ENCODE measurements at regions not wholly inside any gene's neighbourhood (a gene's known extent, or its start where the extent isn't known, plus 50 kb on each side); places are given as distances from the start of the nearest gene placed in this dataset.

- H3K4me1 ChIP-seq (ENCODE audit: control insufficient read depth in 5 of 5, insufficient read depth in 5 of 5, low read length in 5 of 5): peaks cover 0 to 9% (median 3%) of the 10 kb centered on the region in 5 donors
- peaks cover 0 to 6% (median 2%) of the 10 kb centered on the region in 4 donors for H3K9me3 ChIP-seq (ENCODE audit: control insufficient read depth in 4 of 4, insufficient read depth in 3 of 4, low read length in 3 of 4)
- H3K36me3 ChIP-seq (ENCODE audit: control insufficient read depth in 4 of 4, insufficient read depth in 4 of 4, low read length in 4 of 4): no peaks in the 10 kb centered on the region
- peak; percentile 74 to 86 (median 74) for DNase-seq
- 51 to 53% methylated on average over 12 of the region's 12 CpGs for WGBS, 2 donors
- H3K27ac ChIP-seq (ENCODE audit: low read depth in 1 of 2, low read length in 1 of 2): peak overlapping the region in 1 of 2 donors; percentile 80
- TF ChIP-seq CTCF (IDR thresholded peaks at IDR 0.05; ENCODE audit: control extremely low read depth, extremely low read depth): no peak
- H3K27me3 ChIP-seq (ENCODE audit: control insufficient read depth in 3 of 3, insufficient read depth in 3 of 3, low read length in 2 of 3): no peaks in the 10 kb centered on the region
- ATAC-seq (ENCODE audit: insufficient read depth, low FRiP score): peak; percentile 30
- H3K4me3 ChIP-seq: no peak overlapping the region
- peak overlapping the region; percentile 2 to 67 for H3K9ac ChIP-seq (ENCODE audit: insufficient read depth in 1 of 2, low read length in 2 of 2)
Observed at GRCh38 chr6:158910484-158911440, 89.2 kb downstream of the RSPH3 start.

- Histone ChIP-seq H3K4me1 (ENCODE audit: control insufficient read depth in 5 of 5, insufficient read depth in 5 of 5, low read length in 5 of 5) (peaks cover 0 to 9% (median 3%) of the 10 kb centered on the region in 5 donors), H3K36me3 (ENCODE audit: control insufficient read depth in 4 of 4, insufficient read depth in 4 of 4, low read length in 4 of 4) (no peaks in the 10 kb centered on the region), H3K4me3 (no peak overlapping the region), H3K9me3 (ENCODE audit: control insufficient read depth in 4 of 4, insufficient read depth in 3 of 4, low read length in 3 of 4) (peaks cover 0 to 13% (median 5%) of the 10 kb centered on the region in 4 donors), H3K27ac (ENCODE audit: low read depth in 1 of 2, low read length in 1 of 2) (no peak overlapping the region), H3K9ac (ENCODE audit: insufficient read depth in 1 of 2, low read length in 2 of 2) (peak overlapping the region in 1 of 2 donors; percentile 47), H3K27me3 (ENCODE audit: control insufficient read depth in 3 of 3, insufficient read depth in 3 of 3, low read length in 2 of 3) (no peaks in the 10 kb centered on the region)
- 52 to 70% methylated on average over 13 of the region's 13 CpGs for WGBS, 2 donors
- ATAC-seq (ENCODE audit: insufficient read depth, low FRiP score): no peak
- TF ChIP-seq CTCF (IDR thresholded peaks at IDR 0.05; ENCODE audit: control extremely low read depth, extremely low read depth): no peak
- peak; percentile 46 to 77 (median 61) for DNase-seq
Observed at GRCh38 chr6:158909938-158910337, 90.1 kb downstream of the RSPH3 start.

GRCh38 chr6:158908606-158909005, 89.4 kb upstream of the EZR start:
- Histone ChIP-seq H3K9me3 (ENCODE audit: control insufficient read depth in 4 of 4, insufficient read depth in 3 of 4, low read length in 3 of 4) (peaks cover 0 to 13% (median 5%) of the 10 kb centered on the region in 4 donors), H3K27ac (ENCODE audit: low read depth in 1 of 2, low read length in 1 of 2) (no peak overlapping the region), H3K9ac (ENCODE audit: insufficient read depth in 1 of 2, low read length in 2 of 2) (no peak overlapping the region), H3K4me3 (no peak overlapping the region), H3K27me3 (ENCODE audit: control insufficient read depth in 3 of 3, insufficient read depth in 3 of 3, low read length in 2 of 3) (no peaks in the 10 kb centered on the region), H3K4me1 (ENCODE audit: control insufficient read depth in 5 of 5, insufficient read depth in 5 of 5, low read length in 5 of 5) (peaks cover 0 to 9% (median 3%) of the 10 kb centered on the region in 5 donors), H3K36me3 (ENCODE audit: control insufficient read depth in 4 of 4, insufficient read depth in 4 of 4, low read length in 4 of 4) (no peaks in the 10 kb centered on the region)
- WGBS, 2 donors: 91 to 98% methylated on average over 1 of the region's 1 CpG
- no peak for DNase-seq
- ATAC-seq (ENCODE audit: insufficient read depth, low FRiP score): no peak
- TF ChIP-seq CTCF (IDR thresholded peaks at IDR 0.05; ENCODE audit: control extremely low read depth, extremely low read depth): no peak

Measured in lung (tissue), 11 donors.